MCF 10A (cell line): ENCODE measurements at regions not wholly inside any gene's neighbourhood (a gene's known extent, or its start where the extent isn't known, plus 50 kb on each side); places are given as distances from the start of the nearest gene placed in this dataset.
A peak's percentile ranks its signal among the peaks of the same experiment; 100 is the strongest.
"Not testable (repeated sequence)": the region's sequence is repeated elsewhere in the genome, so short reads cannot be mapped to it uniquely, and the experiment has no call there.

Experiments
- BruUV-seq: library from RNA; stranded (reverse); fragments of 400-500 nt; replicated peaks from 2 replicates; lab custom pipeline; 2021; lab: Mats Ljungman, UMichigan
- CTCF ChIA-PET: fragments of 300-600 bp; sonication (Branson Sonifier 250); formaldehyde crosslinking; extraction: SDS; loops from one replicate; lab custom pipeline; 2021; ENCODE audit warnings: antibody characterized with exemption, inconsistent platforms; lab: Yijun Ruan, JAX
- POLR2A ChIA-PET: fragments of 300-600, 350-650 bp; sonication (Branson Sonifier 250); formaldehyde crosslinking; extraction: SDS; loops from one replicate; lab custom pipeline; 2020; ENCODE audit warnings: antibody characterized with exemption, inconsistent platforms; lab: Yijun Ruan, JAX
- DNase-seq: peaks from one replicate; pipeline ENCODE4 v3.0.0-alpha.2; 2018; ENCODE audit not compliant: unreplicated experiment
- H3K27ac Mint-ChIP-seq: one replicate; pipeline ENCODE4 v1.8.0; 2022; ENCODE audit warnings: mild to moderate bottlenecking, low read depth, mixed read lengths; ENCODE audit not compliant: unreplicated experiment
- H3K27me3 Mint-ChIP-seq: one replicate; pipeline ENCODE4 v1.8.0; 2022; ENCODE audit warnings: mixed read lengths; ENCODE audit not compliant: insufficient read depth, unreplicated experiment
- H3K36me3 Mint-ChIP-seq: one replicate; pipeline ENCODE4 v1.8.0; 2022; ENCODE audit warnings: mild to moderate bottlenecking, moderate library complexity, mixed read lengths; ENCODE audit not compliant: insufficient read depth, unreplicated experiment
- H3K4me1 Mint-ChIP-seq: one replicate; pipeline ENCODE4 v1.8.0; 2022; ENCODE audit warnings: mixed read lengths; ENCODE audit not compliant: insufficient read depth, unreplicated experiment
- H3K4me3 Mint-ChIP-seq: one replicate; pipeline ENCODE4 v1.8.0; 2022; ENCODE audit warnings: mild to moderate bottlenecking, moderate library complexity, mixed read lengths; ENCODE audit not compliant: unreplicated experiment
- H3K9me3 Mint-ChIP-seq: one replicate; pipeline ENCODE4 v1.8.0; 2022; ENCODE audit warnings: mixed read lengths; ENCODE audit not compliant: unreplicated experiment
- CTCF ChIP-seq: fragments of 200-600 bp; IDR thresholded peaks from one replicate; pipeline ENCODE4 v1.8.0; 2022; ENCODE audit warnings: antibody characterized with exemption, mild to moderate bottlenecking; ENCODE audit not compliant: unreplicated experiment
- intact Hi-C: fragments of 100-400 bp; cut with micrococcal nuclease; formaldehyde crosslinking; loops from 2 replicates; pipeline ENCODE4 v1.14.1; 2022

- Mint-ChIP-seq H3K4me1 (no peaks in the 10 kb centered on the region), H3K4me3 (no peak overlapping the region), H3K27me3 (no peaks in the 10 kb centered on the region), H3K36me3 (no peaks in the 10 kb centered on the region), H3K27ac (no peak overlapping the region), H3K9me3 (no peaks in the 10 kb centered on the region)
- no TSS peak for BruUV-seq
- no peak for TF ChIP-seq CTCF
- ChIA-PET CTCF (interaction anchor here (0.7 kb wide), 1 partner anchor 52 kb away, joined by 3 read pairs; no protein-coding TSS in a partner anchor), POLR2A (no interaction called here)
- intact Hi-C loops, result no loop called here
- peak; percentile 79 for DNase-seq
These were observed 69.8 kb upstream of the STARD13 start for GRCh38 chr13:33355201-33355895.

GRCh38 chr13:33358076-33358475 lies 72.5 kb upstream of the STARD13 start:
- H3K27me3 Mint-ChIP-seq, CTCF ChIA-PET, POLR2A ChIA-PET, H3K9me3 Mint-ChIP-seq, H3K27ac Mint-ChIP-seq, H3K4me1 Mint-ChIP-seq, BruUV-seq, H3K4me3 Mint-ChIP-seq, DNase-seq, H3K36me3 Mint-ChIP-seq, intact Hi-C loops: not testable (repeated sequence)

GRCh38 chr13:33362986-33363727 lies 77.6 kb upstream of the STARD13 start:
- Mint-ChIP-seq H3K4me1 (no peaks in the 10 kb centered on the region), H3K36me3 (no peaks in the 10 kb centered on the region), H3K9me3 (peaks cover 7% of the 10 kb centered on the region), H3K27me3 (no peaks in the 10 kb centered on the region), H3K4me3 (no peak overlapping the region), H3K27ac (no peak overlapping the region)
- no peak for TF ChIP-seq CTCF
- DNase-seq, result no peak
- ChIA-PET CTCF (no interaction called here), POLR2A (no interaction called here)
- no TSS peak for BruUV-seq
- intact Hi-C loops, result no loop called here

- DNase-seq, result no peak
- ChIA-PET CTCF (no interaction called here), POLR2A (no interaction called here)
- no TSS peak for BruUV-seq
- intact Hi-C loops, result no loop called here
- no peak for TF ChIP-seq CTCF
- no peak overlapping the region for H3K27ac Mint-ChIP-seq
- peaks cover 7% of the 10 kb centered on the region for H3K9me3 Mint-ChIP-seq
- H3K27me3 Mint-ChIP-seq, result no peaks in the 10 kb centered on the region
- H3K4me3 Mint-ChIP-seq, result no peak overlapping the region
- no peaks in the 10 kb centered on the region for H3K36me3 Mint-ChIP-seq
- H3K4me1 Mint-ChIP-seq, result no peaks in the 10 kb centered on the region
These were observed 78.6 kb upstream of the STARD13 start for GRCh38 chr13:33364192-33364591.
